Naive thymus-derived CD4-positive, alpha-beta T cell (primary cell): ENCODE measurements at regions not wholly inside any gene's neighbourhood (a gene's known extent, or its start where the extent isn't known, plus 50 kb on each side); places are given as distances from the start of the nearest gene placed in this dataset.
"Not testable (repeated sequence)": the region's sequence is repeated elsewhere in the genome, so short reads cannot be mapped to it uniquely, and the experiment has no call there.

Source experiments
- ATAC-seq: fragments of 150-1000 bp; cut with Tn5 transposase; 2 replicates; pipeline ENCODE4 v1.10.0; 2021; ENCODE audit warnings: mild to moderate bottlenecking, moderate library complexity
- CTCF ChIA-PET: fragments of 350-600 bp; sonication (Branson Sonifier 250); formaldehyde crosslinking; loops from one replicate; lab custom pipeline; 2021; ENCODE audit warnings: antibody characterized with exemption; lab: Charles Lee
- POLR2A ChIA-PET: fragments of 350-600 bp; sonication (Branson Sonifier 250); formaldehyde crosslinking; loops from one replicate; lab custom pipeline; 2021; ENCODE audit warnings: antibody characterized with exemption, inconsistent platforms; lab: Charles Lee
- DNase-seq, 9 donors: peaks; one replicate each; pipeline versions ENCODE4 v3.0.0 to v3.0.0-alpha.2; 2020 to 2022; ENCODE audit warnings: mixed read lengths in 1 of 9
- H3K27ac ChIP-seq: one replicate; pipeline ENCODE4 v1.7.0; 2013; ENCODE audit warnings: mild to moderate bottlenecking, low read depth, low read length, moderate library complexity
- H3K27me3 ChIP-seq, 2 donors: one replicate each; pipeline ENCODE4 v1.7.0; 2013; ENCODE audit warnings: low read length in 2 of 2, mild to moderate bottlenecking in 2 of 2, moderate library complexity in 2 of 2; ENCODE audit not compliant: control insufficient read depth in 2 of 2, insufficient read depth in 2 of 2
- H3K36me3 ChIP-seq, 3 experiments: 1 replicate in 2 of 3; 2 replicates in 1 of 3; pipeline ENCODE4 v1.7.0; 2013; ENCODE audit warnings: low read length in 3 of 3, mild to moderate bottlenecking in 3 of 3, moderate library complexity in 1 of 3; ENCODE audit not compliant: insufficient read depth in 3 of 3, control insufficient read depth in 2 of 3
- H3K4me1 ChIP-seq, 2 donors: one replicate each; pipeline ENCODE4 v1.7.0; 2013; ENCODE audit warnings: low read length in 2 of 2, mild to moderate bottlenecking in 2 of 2, moderate library complexity in 1 of 2; ENCODE audit not compliant: control insufficient read depth in 2 of 2, insufficient read depth in 2 of 2
- H3K4me3 ChIP-seq: 2 replicates; pipeline ENCODE4 v1.7.0; 2013; ENCODE audit warnings: mild to moderate bottlenecking, low read length
- H3K9me3 ChIP-seq, 3 experiments: 1 replicate in 2 of 3; 2 replicates in 1 of 3; pipeline ENCODE4 v1.7.0; 2013; ENCODE audit warnings: low read length in 3 of 3; ENCODE audit not compliant: control insufficient read depth in 2 of 3
- H3K27ac Mint-ChIP-seq, 9 donors: one replicate each; pipeline ENCODE4 v1.8.0; 2020 to 2022; ENCODE audit warnings: mixed read lengths in 9 of 9, mild to moderate bottlenecking in 8 of 9, moderate library complexity in 5 of 9, inconsistent platforms in 2 of 9
- H3K27me3 Mint-ChIP-seq, 5 donors: one replicate each; pipeline ENCODE4 v1.8.0; 2021 to 2022; ENCODE audit warnings: mixed read lengths in 5 of 5, mild to moderate bottlenecking in 1 of 5
- H3K36me3 Mint-ChIP-seq, 5 donors: one replicate each; pipeline ENCODE4 v1.8.0; 2020 to 2022; ENCODE audit warnings: mixed read lengths in 5 of 5, mild to moderate bottlenecking in 3 of 5, inconsistent platforms in 1 of 5
- H3K4me1 Mint-ChIP-seq, 7 donors: one replicate each; pipeline ENCODE4 v1.8.0; 2020 to 2022; ENCODE audit warnings: mixed read lengths in 7 of 7, mild to moderate bottlenecking in 3 of 7, inconsistent platforms in 1 of 7
- H3K4me3 Mint-ChIP-seq, 10 donors: one replicate each; pipeline ENCODE4 v1.8.0; 2020 to 2022; ENCODE audit warnings: mild to moderate bottlenecking in 10 of 10, mixed read lengths in 10 of 10, moderate library complexity in 6 of 10, inconsistent platforms in 2 of 10
- H3K9me3 Mint-ChIP-seq, 11 donors: one replicate each; pipeline ENCODE4 v1.8.0; 2020 to 2022; ENCODE audit warnings: mixed read lengths in 11 of 11, mild to moderate bottlenecking in 4 of 11, inconsistent platforms in 1 of 11, moderate library complexity in 1 of 11
- intact Hi-C, 2 donors: fragments of 100-400 bp; cut with micrococcal nuclease; formaldehyde crosslinking; loops; one replicate each; pipeline ENCODE4 v1.15.1; 2023

DNA sequence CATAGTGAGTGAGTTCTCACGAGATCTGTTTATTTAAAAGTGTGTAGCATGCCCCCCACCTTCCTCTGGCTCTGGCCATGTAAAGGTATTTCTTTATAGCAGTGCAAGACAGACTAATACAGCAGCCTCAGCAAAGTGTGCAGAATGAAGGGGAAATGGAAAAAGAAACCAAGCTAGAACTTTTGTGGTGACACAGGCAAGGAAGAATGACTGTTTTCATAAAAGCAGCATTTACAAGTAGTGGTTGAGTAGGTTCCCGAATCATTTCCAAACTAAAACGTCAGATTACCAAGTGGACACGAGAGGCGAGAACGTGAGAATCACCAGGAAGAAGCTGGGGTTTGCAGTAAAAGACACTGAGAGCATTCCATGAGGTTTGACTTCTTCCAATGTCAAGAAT is 100.2 kb upstream of the AKAP13 start:
- intact Hi-C loops: no loop called here
- peaks cover 0 to 12% (median 0%) of the 10 kb centered on the region in 7 donors for H3K4me1 Mint-ChIP-seq
- no peaks in the 10 kb centered on the region for H3K27me3 Mint-ChIP-seq
- no peak overlapping the region for H3K4me3 ChIP-seq
- peak overlapping the region in 1 of 10 donors; percentile 0 for H3K4me3 Mint-ChIP-seq
- ATAC-seq (no peak), DNase-seq (no peak)
- H3K27ac ChIP-seq: no peak overlapping the region
- POLR2A ChIA-PET: no interaction called here
- no peaks in the 10 kb centered on the region for H3K36me3 Mint-ChIP-seq
- no peaks in the 10 kb centered on the region for H3K4me1 ChIP-seq
- CTCF ChIA-PET: no interaction called here
- peak overlapping the region in 1 of 9 donors; percentile 40 for H3K27ac Mint-ChIP-seq
- no peaks in the 10 kb centered on the region for H3K36me3 ChIP-seq
- peaks cover 0 to 2% (median 0%) of the 10 kb centered on the region in 11 donors for H3K9me3 Mint-ChIP-seq
- no peaks in the 10 kb centered on the region for H3K9me3 ChIP-seq
- H3K27me3 ChIP-seq: no peaks in the 10 kb centered on the region

DNA sequence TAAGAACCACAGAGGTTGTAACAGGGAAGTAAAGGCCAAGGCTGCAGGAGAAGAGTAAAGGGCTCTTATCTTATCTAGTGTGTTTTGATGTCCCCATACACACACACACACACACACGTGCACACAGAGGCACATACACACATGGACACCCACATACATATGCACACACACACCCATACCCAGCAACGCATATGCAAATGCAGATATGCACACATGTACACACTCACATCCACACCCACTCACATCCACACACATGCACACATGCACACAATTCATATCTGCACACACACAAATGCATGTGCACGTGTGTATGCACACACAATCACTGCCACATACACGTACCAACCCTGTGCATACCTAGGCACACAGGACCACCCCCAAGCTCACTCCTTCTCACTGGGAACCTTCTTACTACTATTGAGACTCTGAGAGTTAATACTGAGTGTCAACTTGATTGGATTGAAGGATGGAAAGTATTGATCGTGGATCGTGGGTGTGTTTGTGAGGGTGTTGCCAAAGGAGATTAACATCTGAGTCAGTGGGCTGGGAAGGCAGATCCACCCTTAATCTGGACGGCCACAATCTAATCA is 99.0 kb upstream of the AKAP13 start:
- H3K36me3 Mint-ChIP-seq: no peaks in the 10 kb centered on the region

DNA sequence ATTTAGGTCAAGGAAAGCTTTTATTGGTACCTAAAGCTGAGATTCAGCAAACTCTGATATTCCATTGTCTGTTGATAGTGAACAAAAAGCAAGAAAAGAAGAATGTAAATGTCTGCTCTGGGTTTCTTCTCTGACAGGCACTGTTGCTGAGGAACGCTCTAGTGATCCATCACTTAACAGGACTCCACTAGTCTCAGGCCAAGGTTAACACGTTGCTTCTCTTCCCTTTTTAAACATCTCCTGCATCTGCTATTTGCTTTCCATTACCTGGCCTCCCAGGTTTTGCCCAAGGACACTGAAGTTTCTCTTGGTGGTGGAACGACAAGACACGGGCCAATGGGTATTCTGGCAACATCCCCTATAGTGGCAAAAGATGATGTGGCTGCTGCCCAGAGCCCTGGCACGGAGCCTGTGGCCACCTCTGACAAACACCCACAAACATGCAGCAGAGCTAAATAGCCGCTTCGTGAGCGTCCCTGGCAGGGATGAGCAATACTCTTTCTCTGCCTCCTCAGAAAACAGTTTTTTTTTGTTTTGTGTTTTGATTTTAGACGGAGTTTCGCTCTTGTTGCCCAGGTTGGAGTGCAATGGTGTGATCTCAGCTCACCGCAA is 97.8 kb upstream of the AKAP13 start:
- no peaks in the 10 kb centered on the region for H3K27me3 ChIP-seq
- ATAC-seq (no peak), DNase-seq (no peak)
- Mint-ChIP-seq H3K36me3 (no peaks in the 10 kb centered on the region), H3K4me1 (peaks cover 0 to 12% (median 0%) of the 10 kb centered on the region in 7 donors), H3K27ac (no peak overlapping the region), H3K27me3 (peaks cover 0 to 7% (median 0%) of the 10 kb centered on the region in 5 donors), H3K4me3 (no peak overlapping the region), H3K9me3 (peaks cover 0 to 2% (median 0%) of the 10 kb centered on the region in 11 donors)
- ChIA-PET POLR2A (interaction anchor here (0.6 kb wide), 1 partner anchor 226 kb away, joined by 3 read pairs; no protein-coding TSS in a partner anchor), CTCF (no interaction called here)
- intact Hi-C loops: no loop called here
- no peak overlapping the region for H3K4me3 ChIP-seq
- H3K4me1 ChIP-seq: no peaks in the 10 kb centered on the region
- no peak overlapping the region for H3K27ac ChIP-seq
- H3K9me3 ChIP-seq: no peaks in the 10 kb centered on the region
- no peaks in the 10 kb centered on the region for H3K36me3 ChIP-seq

More for the DNA sequence above, 99.0 kb upstream of the AKAP13 start:
- Histone ChIP-seq H3K27ac (no peak overlapping the region), H3K4me1 (no peaks in the 10 kb centered on the region), H3K36me3 (no peaks in the 10 kb centered on the region), H3K9me3 (no peaks in the 10 kb centered on the region), H3K4me3 (no peak overlapping the region), H3K27me3 (no peaks in the 10 kb centered on the region)
- CTCF ChIA-PET: no interaction called here
- no peaks in the 10 kb centered on the region for H3K27me3 Mint-ChIP-seq
- H3K4me1 Mint-ChIP-seq: peaks cover 0 to 12% (median 0%) of the 10 kb centered on the region in 7 donors
- intact Hi-C loops: no loop called here
- H3K27ac Mint-ChIP-seq: no peak overlapping the region
- peaks cover 0 to 2% (median 0%) of the 10 kb centered on the region in 11 donors for H3K9me3 Mint-ChIP-seq
- POLR2A ChIA-PET: no interaction called here
- DNase-seq: no peak
- ATAC-seq: no peak
- H3K4me3 Mint-ChIP-seq: no peak overlapping the region

DNA sequence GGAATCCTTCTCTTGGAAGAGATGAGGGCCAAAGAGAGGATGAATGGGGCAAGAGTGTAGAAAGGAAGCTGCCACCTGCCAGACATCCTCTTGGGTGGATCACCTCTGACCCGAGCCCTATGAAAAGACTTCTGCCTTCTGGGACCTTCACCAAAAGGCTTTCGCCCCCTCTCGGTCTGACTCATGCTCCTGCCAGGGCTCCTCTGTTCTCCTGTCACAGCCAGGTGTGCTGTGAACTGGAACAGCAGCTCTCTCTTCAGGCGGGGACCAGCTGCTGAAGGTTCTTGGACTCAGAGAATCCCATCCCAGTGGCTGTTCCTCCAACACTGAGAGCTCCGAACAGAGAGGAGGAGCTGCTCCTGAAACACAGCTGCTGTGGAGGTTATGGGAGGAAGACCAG is 96.6 kb upstream of the AKAP13 start:
- H3K9me3 ChIP-seq, H3K4me1 ChIP-seq, H3K36me3 Mint-ChIP-seq, H3K4me3 Mint-ChIP-seq, CTCF ChIA-PET, DNase-seq, H3K36me3 ChIP-seq, H3K27ac ChIP-seq, intact Hi-C loops, H3K27ac Mint-ChIP-seq, H3K27me3 ChIP-seq, H3K9me3 Mint-ChIP-seq, POLR2A ChIA-PET, ATAC-seq, H3K4me3 ChIP-seq: not testable (repeated sequence)
- peaks cover 0 to 12% (median 0%) of the 10 kb centered on the region in 7 donors for H3K4me1 Mint-ChIP-seq
- peaks cover 0 to 13% (median 0%) of the 10 kb centered on the region in 5 donors for H3K27me3 Mint-ChIP-seq

DNA sequence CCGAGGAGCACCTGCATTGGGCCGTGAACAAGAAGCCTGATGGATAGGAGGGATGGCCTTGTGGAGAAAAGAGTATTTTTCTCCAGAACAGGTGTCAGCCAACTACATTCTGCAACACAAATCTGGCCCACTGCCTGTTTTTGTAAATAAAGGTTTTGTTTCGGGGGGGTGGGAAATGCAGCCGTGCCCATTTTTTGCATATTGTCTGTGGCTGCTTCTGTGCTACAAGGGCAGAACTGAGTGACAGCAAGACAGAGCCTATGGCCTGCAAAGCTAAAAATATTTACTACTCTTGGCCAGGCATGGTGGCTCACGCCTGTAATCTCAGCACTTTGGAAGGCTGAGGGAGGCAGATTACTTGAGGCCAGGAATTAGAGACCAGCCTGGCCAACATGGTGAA is 95.9 kb upstream of the AKAP13 start:
- intact Hi-C loops: no loop called here
- Mint-ChIP-seq H3K9me3 (peaks cover 0 to 2% (median 0%) of the 10 kb centered on the region in 11 donors), H3K27ac (no peak overlapping the region), H3K36me3 (no peaks in the 10 kb centered on the region), H3K4me1 (peaks cover 0 to 10% (median 0%) of the 10 kb centered on the region in 7 donors), H3K4me3 (no peak overlapping the region), H3K27me3 (peaks cover 0 to 18% (median under 1%) of the 10 kb centered on the region in 5 donors)
- DNase-seq: no peak
- no peak for ATAC-seq
- Histone ChIP-seq H3K27ac (no peak overlapping the region), H3K36me3 (no peaks in the 10 kb centered on the region), H3K4me3 (no peak overlapping the region), H3K4me1 (no peaks in the 10 kb centered on the region), H3K9me3 (no peaks in the 10 kb centered on the region), H3K27me3 (no peaks in the 10 kb centered on the region)
- ChIA-PET POLR2A (no interaction called here), CTCF (interaction anchor here (1.4 kb wide), 1 partner anchor 12 kb away, joined by 4 read pairs; no protein-coding TSS in a partner anchor)

DNA sequence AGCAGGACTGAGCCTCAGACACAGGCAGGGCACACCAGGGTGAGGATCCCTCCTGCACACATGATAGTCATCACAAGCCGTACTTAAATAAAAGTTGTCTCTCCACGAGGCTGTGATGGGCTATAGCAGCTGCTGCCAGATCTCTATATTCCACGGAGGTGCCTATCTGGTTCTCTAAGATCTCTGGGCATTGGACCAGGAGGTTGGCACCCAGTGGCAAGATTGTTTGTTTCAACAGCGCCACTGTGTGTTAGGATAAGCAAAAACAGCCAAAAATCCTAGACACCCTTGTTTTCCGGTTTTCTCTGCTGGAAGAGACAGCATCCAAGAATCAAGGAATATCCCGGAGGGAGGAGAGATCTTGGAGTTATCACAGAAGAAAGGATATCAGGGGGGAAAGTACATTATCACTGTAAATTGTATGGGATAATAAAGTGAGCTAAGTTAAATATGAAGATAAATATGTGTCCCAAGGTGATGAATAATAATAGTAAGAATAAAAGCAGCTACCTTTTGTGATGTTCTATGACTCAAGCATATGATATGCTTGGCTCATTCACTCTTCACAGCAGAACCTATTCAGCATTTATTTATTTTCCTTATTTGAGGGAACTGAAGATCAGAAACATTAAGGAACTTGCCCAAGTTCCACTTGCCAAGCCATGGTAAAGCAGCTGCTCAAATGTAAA is 90.6 kb upstream of the AKAP13 start:
- H3K27me3 ChIP-seq: no peaks in the 10 kb centered on the region
- no peak overlapping the region for H3K27ac ChIP-seq
- Mint-ChIP-seq H3K27ac (peak overlapping the region in 1 of 9 donors; percentile 11), H3K4me1 (peaks cover 0 to 6% (median 0%) of the 10 kb centered on the region in 7 donors), H3K4me3 (no peak overlapping the region), H3K36me3 (no peaks in the 10 kb centered on the region), H3K9me3 (peaks cover 0 to 3% (median 0%) of the 10 kb centered on the region in 11 donors), H3K27me3 (peaks cover 0 to 36% (median 6%) of the 10 kb centered on the region in 5 donors)
- no peaks in the 10 kb centered on the region for H3K4me1 ChIP-seq
- no peaks in the 10 kb centered on the region for H3K36me3 ChIP-seq
- ATAC-seq: peak; percentile 69
- H3K9me3 ChIP-seq: no peaks in the 10 kb centered on the region
- intact Hi-C loops: loop anchor here in 1 of 2 donors (10.0 kb wide), 1 partner anchor 545 kb away; no protein-coding TSS in a partner anchor
- ChIA-PET CTCF (interaction anchor here (0.7 to 1.7 kb wide), 9 partner anchors 18 to 448 kb away, joined by 3 to 8 read pairs (median 4); no protein-coding TSS in a partner anchor), POLR2A (no interaction called here)
- no peak overlapping the region for H3K4me3 ChIP-seq
- peak in 6 of 9 donors; percentile 5 to 43 (median 23) for DNase-seq
